ENCODE measurements at regions not wholly inside any gene's neighbourhood (a gene's known extent, or its start where the extent isn't known, plus 50 kb on each side); places are given as distances from the start of the nearest gene placed in this dataset.

GRCh38 chr11:76279646-76280045 lies 73.3 kb upstream of the WNT11 start:
- TF ChIP-seq GATA3 (IDR thresholded peaks at IDR 0.05; ENCODE audit: low read depth, low read length) = no peak
- TF ChIP-seq GATA2 (IDR thresholded peaks at IDR 0.05; ENCODE audit: low read depth, low read length) = no peak

Data from SH-SY5Y (cell line).